Dendritic cell treated with granulocyte-macrophage colony-stimulating factor and Interleukin-4, amounts not matched to agents 40 ng/mL and 50 ng/mL, for 4 days (primary cell): ENCODE measurements at regions not wholly inside any gene's neighbourhood (a gene's known extent, or its start where the extent isn't known, plus 50 kb on each side); places are given as distances from the start of the nearest gene placed in this dataset.

Experiments
- H3K27ac Mint-ChIP-seq: one replicate; pipeline ENCODE4 v1.8.0; 2022; ENCODE audit warnings: mild to moderate bottlenecking, mixed read lengths
- H3K27me3 Mint-ChIP-seq: one replicate; pipeline ENCODE4 v1.8.0; 2022; ENCODE audit warnings: mild to moderate bottlenecking, mixed read lengths
- H3K36me3 Mint-ChIP-seq: one replicate; pipeline ENCODE4 v1.8.0; 2022; ENCODE audit warnings: low read depth, mixed read lengths
- H3K4me1 Mint-ChIP-seq: one replicate; pipeline ENCODE4 v1.8.0; 2022; ENCODE audit warnings: low read depth, mixed read lengths
- H3K4me3 Mint-ChIP-seq: one replicate; pipeline ENCODE4 v1.8.0; 2022; ENCODE audit warnings: mild to moderate bottlenecking, moderate library complexity, mixed read lengths
- H3K9me3 Mint-ChIP-seq: one replicate; pipeline ENCODE4 v1.8.0; 2022; ENCODE audit warnings: mixed read lengths
- intact Hi-C: fragments of 100-400 bp; cut with micrococcal nuclease; formaldehyde crosslinking; loops from one replicate; pipeline ENCODE4 v1.15.0; 2022

- no peak overlapping the region for H3K4me3 Mint-ChIP-seq
- H3K36me3 Mint-ChIP-seq, result no peaks in the 10 kb centered on the region
- no peaks in the 10 kb centered on the region for H3K27me3 Mint-ChIP-seq
- no peaks in the 10 kb centered on the region for H3K9me3 Mint-ChIP-seq
- intact Hi-C loops, result no loop called here
- H3K27ac Mint-ChIP-seq, result no peak overlapping the region
- H3K4me1 Mint-ChIP-seq, result peaks cover 6% of the 10 kb centered on the region
Observed at GRCh38 chr1:82264802-82265201, 464.1 kb downstream of the ADGRL2 start.

GRCh38 chr1:82263396-82263795 is 462.7 kb downstream of the ADGRL2 start:
- no peaks in the 10 kb centered on the region for H3K9me3 Mint-ChIP-seq
- intact Hi-C loops, result no loop called here
- H3K27me3 Mint-ChIP-seq, result no peaks in the 10 kb centered on the region
- no peak overlapping the region for H3K27ac Mint-ChIP-seq
- no peaks in the 10 kb centered on the region for H3K36me3 Mint-ChIP-seq
- peaks cover 6% of the 10 kb centered on the region for H3K4me1 Mint-ChIP-seq
- H3K4me3 Mint-ChIP-seq, result no peak overlapping the region

GRCh38 chr1:82260666-82261065 is 459.9 kb downstream of the ADGRL2 start:
- Mint-ChIP-seq H3K4me1 (peaks cover 6% of the 10 kb centered on the region), H3K27ac (no peak overlapping the region), H3K36me3 (no peaks in the 10 kb centered on the region), H3K27me3 (no peaks in the 10 kb centered on the region), H3K9me3 (no peaks in the 10 kb centered on the region), H3K4me3 (no peak overlapping the region)
- intact Hi-C loops, result no loop called here

- Mint-ChIP-seq H3K9me3 (no peaks in the 10 kb centered on the region), H3K4me1 (peaks cover 6% of the 10 kb centered on the region), H3K27me3 (no peaks in the 10 kb centered on the region), H3K27ac (no peak overlapping the region), H3K36me3 (no peaks in the 10 kb centered on the region), H3K4me3 (no peak overlapping the region)
- intact Hi-C loops, result no loop called here
Observed at GRCh38 chr1:82260051-82260450, 459.3 kb downstream of the ADGRL2 start.

- Mint-ChIP-seq H3K27ac (no peak overlapping the region), H3K36me3 (no peaks in the 10 kb centered on the region), H3K4me3 (no peak overlapping the region), H3K27me3 (no peaks in the 10 kb centered on the region), H3K4me1 (peaks cover 6% of the 10 kb centered on the region), H3K9me3 (no peaks in the 10 kb centered on the region)
- intact Hi-C loops, result no loop called here
Observed at GRCh38 chr1:82258887-82259286, 458.2 kb downstream of the ADGRL2 start.

GRCh38 chr1:82246050-82246449 is 445.3 kb downstream of the ADGRL2 start:
- H3K4me1 Mint-ChIP-seq, result no peaks in the 10 kb centered on the region
- H3K4me3 Mint-ChIP-seq, result no peak overlapping the region
- H3K9me3 Mint-ChIP-seq, result peaks cover 17% of the 10 kb centered on the region

GRCh38 chr1:82245345-82246014 is 444.7 kb downstream of the ADGRL2 start:
- H3K9me3 Mint-ChIP-seq, result peaks cover 17% of the 10 kb centered on the region
- intact Hi-C loops, result no loop called here
- H3K4me1 Mint-ChIP-seq, result no peaks in the 10 kb centered on the region
- no peaks in the 10 kb centered on the region for H3K36me3 Mint-ChIP-seq
- no peaks in the 10 kb centered on the region for H3K27me3 Mint-ChIP-seq
- no peak overlapping the region for H3K4me3 Mint-ChIP-seq
- H3K27ac Mint-ChIP-seq, result no peak overlapping the region

More at GRCh38 chr1:82246050-82246449, 445.3 kb downstream of the ADGRL2 start:
- H3K27me3 Mint-ChIP-seq, result no peaks in the 10 kb centered on the region
- no peaks in the 10 kb centered on the region for H3K36me3 Mint-ChIP-seq
- no peak overlapping the region for H3K27ac Mint-ChIP-seq
- intact Hi-C loops, result no loop called here

- H3K9me3 Mint-ChIP-seq, result peaks cover 31% of the 10 kb centered on the region
- no peaks in the 10 kb centered on the region for H3K27me3 Mint-ChIP-seq
- H3K27ac Mint-ChIP-seq, result no peak overlapping the region
- intact Hi-C loops, result no loop called here
- H3K36me3 Mint-ChIP-seq, result no peaks in the 10 kb centered on the region
- H3K4me3 Mint-ChIP-seq, result no peak overlapping the region
- no peaks in the 10 kb centered on the region for H3K4me1 Mint-ChIP-seq
Observed at GRCh38 chr1:82240571-82240970, 439.8 kb downstream of the ADGRL2 start.

GRCh38 chr1:82230667-82231066 is 429.9 kb downstream of the ADGRL2 start:
- Mint-ChIP-seq H3K4me3 (no peak overlapping the region), H3K36me3 (no peaks in the 10 kb centered on the region), H3K4me1 (peaks cover 25% of the 10 kb centered on the region), H3K27ac (no peak overlapping the region), H3K9me3 (peaks cover 3% of the 10 kb centered on the region), H3K27me3 (no peaks in the 10 kb centered on the region)
- intact Hi-C loops, result no loop called here

GRCh38 chr1:82227306-82228095 is 426.8 kb downstream of the ADGRL2 start:
- intact Hi-C loops, result no loop called here
- H3K9me3 Mint-ChIP-seq, result no peaks in the 10 kb centered on the region
- no peaks in the 10 kb centered on the region for H3K27me3 Mint-ChIP-seq
- no peak overlapping the region for H3K4me3 Mint-ChIP-seq
- H3K36me3 Mint-ChIP-seq, result no peaks in the 10 kb centered on the region
- H3K27ac Mint-ChIP-seq, result peak overlapping the region; percentile 27
- peaks cover 37% of the 10 kb centered on the region for H3K4me1 Mint-ChIP-seq

GRCh38 chr1:82226186-82226505 is 425.4 kb downstream of the ADGRL2 start:
- intact Hi-C loops, result no loop called here
- Mint-ChIP-seq H3K36me3 (no peaks in the 10 kb centered on the region), H3K9me3 (no peaks in the 10 kb centered on the region), H3K27ac (no peak overlapping the region), H3K4me3 (no peak overlapping the region), H3K4me1 (peaks cover 37% of the 10 kb centered on the region), H3K27me3 (no peaks in the 10 kb centered on the region)

GRCh38 chr1:82225421-82226185 is 424.9 kb downstream of the ADGRL2 start:
- Mint-ChIP-seq H3K4me3 (no peak overlapping the region), H3K27me3 (no peaks in the 10 kb centered on the region), H3K9me3 (no peaks in the 10 kb centered on the region), H3K4me1 (peaks cover 37% of the 10 kb centered on the region), H3K36me3 (no peaks in the 10 kb centered on the region), H3K27ac (peak overlapping the region; percentile 67)
- intact Hi-C loops, result no loop called here

- Mint-ChIP-seq H3K9me3 (no peaks in the 10 kb centered on the region), H3K27ac (no peak overlapping the region), H3K4me3 (no peak overlapping the region), H3K36me3 (no peaks in the 10 kb centered on the region), H3K4me1 (peaks cover 33% of the 10 kb centered on the region), H3K27me3 (no peaks in the 10 kb centered on the region)
- intact Hi-C loops, result no loop called here
Observed at GRCh38 chr1:82223091-82223490, 422.4 kb downstream of the ADGRL2 start.

GRCh38 chr1:82221721-82222120 is 421.0 kb downstream of the ADGRL2 start:
- intact Hi-C loops, result no loop called here
- H3K4me3 Mint-ChIP-seq, result no peak overlapping the region
- peaks cover 20% of the 10 kb centered on the region for H3K4me1 Mint-ChIP-seq
- no peaks in the 10 kb centered on the region for H3K36me3 Mint-ChIP-seq
- H3K27me3 Mint-ChIP-seq, result no peaks in the 10 kb centered on the region
- H3K9me3 Mint-ChIP-seq, result no peaks in the 10 kb centered on the region
- no peak overlapping the region for H3K27ac Mint-ChIP-seq
